HepG2 (cell line): ENCODE measurements at regions not wholly inside any gene's neighbourhood (a gene's known extent, or its start where the extent isn't known, plus 50 kb on each side); places are given as distances from the start of the nearest gene placed in this dataset.

Experiments used
- CBX2 ChIP-seq, 2 experiments: fragments of 200-600 bp in 1 of 2; sonication (generic); formaldehyde crosslinking in 1 of 2; IDR thresholded peaks; 2 replicates each; pipeline versions ENCODE4 v1.7.0 to v1.8.1; 2018 to 2022; ENCODE audit warnings: low read depth in 2 of 2, low read length in 1 of 2, mild to moderate bottlenecking in 1 of 2, missing genetic modification reagents in 1 of 2
- CENPT ChIP-seq: sonication (generic); formaldehyde crosslinking; IDR thresholded peaks from 2 replicates; pipeline ENCODE4 v1.8.0; 2022; ENCODE audit warnings: low read depth, mild to moderate bottlenecking, moderate library complexity, missing genetic modification reagents
- POLR2AphosphoS5 ChIP-seq: IDR thresholded peaks from 2 replicates; pipeline ENCODE4 v1.6.1; 2012; ENCODE audit warnings: low read depth, low read length

DNA sequence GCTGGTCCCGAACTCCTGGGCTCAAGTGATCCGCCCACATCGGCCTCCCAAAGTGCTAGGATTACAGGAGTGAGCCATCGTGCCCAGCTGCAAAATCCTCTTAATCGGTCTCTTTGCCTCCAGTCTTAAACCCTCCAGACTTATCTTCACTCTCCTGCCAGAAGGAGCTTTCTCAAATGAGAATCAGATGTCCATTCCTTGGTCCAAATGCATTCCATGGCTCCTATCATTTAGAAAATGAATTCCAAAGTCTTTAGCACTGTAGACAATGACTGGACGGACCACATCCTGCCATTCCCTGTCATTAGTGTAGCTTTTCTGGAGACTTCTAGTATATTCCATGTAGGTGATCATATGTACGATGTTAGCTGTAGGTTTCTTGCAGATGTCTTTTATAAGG, 141.9 kb downstream of the ID4 start:
- no peak for TF ChIP-seq POLR2AphosphoS5
- no peak for TF ChIP-seq CBX2 (IDR thresholded peaks at IDR 0.05; ENCODE audit: low read depth, low read length)
- no peak for TF ChIP-seq CBX2 (CRISPR knock-in tag; IDR thresholded peaks at IDR 0.05; ENCODE audit: low read depth)
- TF ChIP-seq CENPT (CRISPR knock-in tag), result no peak
